KBM-7 (cell line): ENCODE measurements at regions not wholly inside any gene's neighbourhood (a gene's known extent, or its start where the extent isn't known, plus 50 kb on each side); places are given as distances from the start of the nearest gene placed in this dataset.

Source experiments
- DNase-seq: peaks from one replicate; pipeline ENCODE4 v3.0.0-alpha.2; 2015
- in situ Hi-C: fragments of 300-500 bp; cut with MboI; formaldehyde crosslinking; loops from 2 replicates; pipeline ENCODE4 v1.14.3; 2020; ENCODE audit warnings: low sequenced_read_pairs, low pct_unique_long_range_greater_than_20kb, mixed read lengths

DNA sequence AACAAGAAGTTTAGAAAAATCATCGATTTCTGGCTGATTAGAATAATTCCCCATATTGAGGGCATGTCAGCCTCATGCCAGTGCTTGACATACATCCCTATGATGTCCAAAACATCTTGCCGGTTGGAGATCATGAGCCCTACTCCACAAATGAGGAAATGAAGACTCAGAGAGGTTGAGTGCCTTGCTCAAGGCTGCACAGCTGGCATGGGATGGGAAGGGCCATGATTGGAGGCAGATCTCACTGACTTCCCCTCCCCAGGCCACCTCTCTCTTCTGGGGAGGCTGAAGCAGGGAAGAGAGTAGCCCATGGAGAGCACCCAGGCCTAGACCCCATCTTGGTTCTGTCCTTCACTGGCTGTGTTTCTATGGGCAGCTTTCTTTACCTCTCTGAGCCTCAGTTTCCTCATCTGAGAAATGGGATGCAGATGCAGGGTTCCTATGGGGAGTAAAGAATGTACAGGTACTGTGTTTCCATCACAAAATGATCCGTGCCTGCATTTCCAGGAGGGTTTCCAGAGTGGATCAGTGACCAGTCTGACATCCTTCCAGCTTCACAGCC, 145.7 kb downstream of the SYF2 start:
- in situ Hi-C loops = no loop called here
- no peak for DNase-seq

DNA sequence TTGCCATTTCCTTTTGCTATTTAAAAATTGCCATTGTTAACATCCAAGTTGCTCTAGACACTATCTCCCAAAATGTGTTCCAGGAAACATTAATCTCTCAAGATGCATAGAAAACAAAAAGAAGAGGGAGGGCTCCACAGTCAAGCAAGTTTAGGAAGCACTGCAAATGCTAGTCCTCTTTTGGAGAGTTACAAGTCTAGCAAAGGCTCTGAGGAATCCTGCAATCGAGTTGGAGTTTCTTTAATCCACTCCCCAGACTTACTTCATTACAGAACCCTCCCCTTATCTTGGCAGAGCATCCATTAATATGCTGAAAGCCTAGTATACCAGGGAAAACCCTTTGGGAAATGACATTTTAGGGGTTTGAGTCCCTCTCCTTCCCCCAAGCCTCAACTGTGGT, 147.9 kb downstream of the SYF2 start:
- no peak for DNase-seq
- in situ Hi-C loops = no loop called here

DNA sequence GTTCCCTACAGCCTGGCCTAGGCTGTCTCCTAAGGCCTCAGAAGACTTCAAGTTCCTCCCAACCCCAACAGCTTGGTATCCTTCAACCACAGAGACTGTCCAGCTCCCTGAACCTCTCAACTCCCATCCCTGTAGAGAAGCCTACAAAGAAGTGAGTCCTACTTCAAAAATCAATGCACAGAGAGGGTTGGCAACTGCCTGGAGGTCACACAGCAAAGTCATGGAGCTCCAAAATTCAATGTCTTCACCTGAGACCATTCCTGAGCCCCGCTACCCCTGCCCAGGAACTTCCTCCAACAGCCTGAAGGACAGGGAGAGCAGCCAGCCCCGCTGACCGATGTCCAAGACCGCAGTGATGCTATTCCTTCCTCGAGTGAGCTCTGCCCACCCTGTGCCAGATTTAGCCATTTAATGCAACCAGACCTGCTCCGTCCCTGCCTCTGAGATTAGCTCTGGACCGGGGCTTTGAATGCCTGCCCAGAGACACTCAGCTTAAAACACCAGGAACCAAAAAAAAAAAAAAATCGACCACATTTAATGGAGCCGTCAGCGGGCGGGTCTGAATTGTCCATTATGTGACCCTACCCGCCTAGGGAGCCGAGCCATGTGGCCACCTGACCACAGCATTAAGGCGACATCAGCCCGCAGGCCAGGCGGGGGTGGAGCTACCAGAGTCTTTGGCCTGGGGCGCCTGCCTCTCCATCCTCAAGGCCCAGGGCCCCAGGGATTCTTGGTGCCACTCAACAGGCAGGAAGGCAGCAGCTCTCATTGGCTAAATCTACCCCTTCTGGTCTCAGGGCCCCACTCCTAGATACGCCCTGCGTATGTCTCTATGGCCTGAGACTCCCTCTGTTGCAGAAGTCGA, 148.6 kb downstream of the SYF2 start:
- in situ Hi-C loops = no loop called here
- DNase-seq = no peak

DNA sequence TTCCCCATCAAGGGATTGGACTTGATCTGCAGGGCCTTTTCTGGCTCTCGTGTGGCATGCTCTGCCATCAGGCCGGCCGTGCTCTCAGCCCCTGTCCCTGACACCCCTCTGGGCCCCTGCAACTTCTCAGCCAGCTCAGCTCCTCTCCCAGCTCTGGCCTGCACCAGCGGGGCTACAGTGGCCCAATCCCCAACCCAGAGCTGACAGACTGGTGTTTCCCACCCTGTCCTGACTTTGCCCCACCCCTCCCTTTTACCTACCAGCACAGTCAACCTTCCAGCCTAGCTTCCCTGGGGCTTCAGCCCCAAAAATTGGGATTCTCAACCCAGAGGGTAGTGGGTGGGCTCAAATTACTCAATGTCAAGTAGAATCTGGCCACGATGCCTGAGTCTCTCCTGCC, 149.3 kb downstream of the SYF2 start:
- DNase-seq = no peak
- in situ Hi-C loops = no loop called here

DNA sequence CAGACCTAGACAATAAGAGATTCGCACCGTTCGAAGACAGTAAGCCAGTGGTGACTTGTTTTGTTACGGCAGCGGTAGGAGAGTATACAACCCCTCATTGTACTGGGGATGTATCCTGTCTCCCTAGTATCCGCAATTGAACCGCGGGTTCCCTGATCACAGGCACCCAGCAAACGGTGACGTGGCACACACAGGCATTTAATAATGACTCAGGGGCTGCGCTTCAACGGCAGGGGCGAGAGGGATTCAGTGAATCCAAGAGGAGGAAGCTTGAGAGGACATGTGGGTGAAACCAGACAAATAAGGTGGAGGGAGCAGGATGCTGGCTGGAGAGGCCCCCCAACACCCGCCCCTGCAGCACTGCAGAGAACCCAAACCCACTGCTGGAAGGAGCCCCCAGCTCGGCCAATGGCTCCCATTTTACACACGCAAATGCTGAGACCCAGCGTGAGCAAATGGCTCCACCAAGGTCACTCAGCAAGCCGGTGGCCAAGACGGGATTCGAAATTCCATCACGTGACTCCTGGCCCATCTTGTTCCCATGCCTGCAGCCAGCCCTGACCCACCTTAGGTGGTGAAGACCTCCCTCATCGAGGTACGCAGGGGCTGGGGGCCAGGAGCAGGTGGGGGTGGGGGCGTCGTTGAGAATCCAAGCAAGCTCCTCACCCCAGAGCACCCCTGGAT, 149.9 kb downstream of the SYF2 start:
- in situ Hi-C loops = no loop called here
- DNase-seq = no peak

DNA sequence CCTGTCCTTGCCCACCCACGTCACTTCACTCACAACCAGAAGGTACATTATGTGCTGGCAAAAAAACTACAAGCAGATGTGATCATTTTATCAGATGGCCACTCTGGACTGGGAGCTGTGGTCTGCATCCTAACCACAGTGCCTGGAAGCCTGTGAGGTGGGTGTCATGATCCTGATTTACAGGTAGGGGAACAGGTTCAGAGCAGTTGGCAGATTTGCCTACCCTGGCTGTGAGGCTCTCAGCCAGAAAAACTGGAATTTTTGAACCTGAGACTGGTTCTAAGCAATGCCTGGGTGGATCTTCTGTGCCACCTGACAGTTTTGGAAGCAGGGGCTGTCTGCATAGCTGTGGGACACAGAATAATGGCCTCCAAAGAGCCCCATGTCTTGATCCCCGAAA, 150.8 kb downstream of the SYF2 start:
- DNase-seq = no peak
- in situ Hi-C loops = no loop called here

DNA sequence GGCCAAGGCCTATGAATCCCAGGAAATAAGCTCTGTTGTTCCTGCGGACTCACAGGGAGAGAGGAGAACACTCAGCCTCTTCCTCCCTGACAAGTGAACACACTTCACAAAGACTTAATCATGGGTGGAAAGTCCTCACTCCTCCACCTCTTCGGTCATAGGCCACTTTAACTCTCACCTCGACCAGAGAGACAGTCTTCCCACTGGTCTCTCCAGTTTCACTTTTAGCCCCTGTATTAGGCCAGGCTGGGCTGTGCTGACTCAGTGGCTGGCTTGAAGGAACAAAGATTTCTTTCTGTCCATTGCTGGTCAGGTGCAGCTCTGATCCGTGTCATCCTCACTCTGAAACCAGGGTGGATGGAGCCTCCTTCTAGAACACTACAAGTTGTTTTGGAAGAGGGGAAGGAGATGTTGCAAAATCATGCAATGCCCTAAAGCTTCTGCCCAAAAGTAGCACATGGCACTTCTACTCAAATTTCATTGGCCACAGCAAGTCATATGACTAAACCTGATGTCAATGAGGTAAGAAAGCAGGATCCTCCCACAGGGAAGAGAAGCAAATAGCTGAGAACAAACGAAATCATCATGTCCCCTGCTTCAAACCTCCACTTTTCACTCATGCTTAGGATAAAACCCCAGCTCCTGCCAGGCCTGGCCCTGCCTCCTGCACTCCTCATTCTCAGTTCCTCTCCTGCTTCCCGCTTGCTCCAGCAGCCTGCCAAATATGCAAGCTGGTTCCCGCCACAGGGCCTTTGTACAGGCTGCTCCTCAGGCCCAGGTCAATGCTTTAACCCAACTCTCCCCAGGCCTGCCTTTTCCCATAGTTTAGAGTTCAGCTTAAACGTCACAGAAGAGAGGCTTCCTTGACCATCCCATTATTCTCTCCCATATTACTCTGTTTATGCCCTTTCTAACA, 150.5 kb upstream of the RUNX3 start:
- in situ Hi-C loops = no loop called here
- DNase-seq = peak; percentile 31

DNA sequence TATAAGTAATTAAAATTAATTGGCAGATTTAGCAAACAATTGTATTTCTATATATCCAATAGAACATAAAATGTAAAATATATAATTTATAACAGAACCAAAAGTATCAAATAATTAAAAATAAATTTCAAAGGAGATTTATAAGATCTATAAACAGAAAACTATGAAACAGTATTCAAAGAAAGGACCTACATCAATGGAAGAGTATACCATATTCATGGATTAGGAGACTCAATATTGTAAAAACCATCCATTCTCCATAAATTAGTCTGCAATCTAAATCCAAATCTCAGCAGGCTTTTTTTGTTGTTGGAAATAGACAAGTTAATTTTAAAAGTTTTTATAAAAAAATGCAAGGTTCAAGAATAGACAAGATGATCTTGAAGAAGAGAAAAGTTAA, 149.0 kb upstream of the RUNX3 start:
- DNase-seq = no peak
- in situ Hi-C loops = no loop called here

DNA sequence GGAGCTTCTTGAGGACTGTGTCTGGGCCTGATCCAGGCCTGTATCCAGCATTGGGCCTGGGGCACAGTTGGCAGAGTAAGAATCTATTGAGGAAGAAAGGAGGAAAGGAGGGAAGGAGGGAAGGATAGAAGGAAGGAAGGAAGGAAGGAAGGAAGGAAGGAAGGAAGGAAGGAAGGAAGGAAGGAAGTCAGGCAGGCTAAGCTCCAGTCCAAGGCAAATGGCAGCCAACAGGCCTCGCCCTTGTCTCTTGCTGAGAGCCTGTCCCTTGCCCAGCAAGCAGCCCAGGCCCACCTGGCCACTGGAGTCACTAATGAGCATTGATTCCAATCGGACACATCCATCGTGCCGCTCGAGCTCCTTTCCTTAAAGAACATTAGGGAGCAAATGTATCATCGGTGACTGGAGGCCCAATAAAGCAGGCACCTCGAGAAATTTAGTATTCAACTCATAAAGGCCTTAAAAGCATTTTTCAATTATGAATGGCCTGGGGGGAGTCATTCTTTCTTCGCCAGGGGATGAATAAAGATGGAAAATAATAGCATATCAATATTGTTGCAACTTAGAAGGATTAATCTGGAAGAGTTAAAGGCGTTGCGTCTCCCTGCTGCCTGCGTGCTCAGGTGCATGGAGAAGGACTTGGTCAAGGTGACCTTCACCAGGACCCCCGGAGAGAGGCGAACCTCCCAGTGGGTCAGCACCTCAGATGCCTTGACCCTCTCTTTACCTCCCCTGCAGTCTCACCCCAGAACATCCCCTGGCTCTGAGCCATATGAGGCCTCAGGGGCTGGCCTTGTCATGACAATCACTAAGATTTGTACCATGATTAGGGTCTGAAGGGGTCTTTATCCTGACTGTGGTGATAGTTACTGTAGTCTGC, 144.5 kb upstream of the RUNX3 start:
- in situ Hi-C loops = no loop called here
- DNase-seq = no peak

DNA sequence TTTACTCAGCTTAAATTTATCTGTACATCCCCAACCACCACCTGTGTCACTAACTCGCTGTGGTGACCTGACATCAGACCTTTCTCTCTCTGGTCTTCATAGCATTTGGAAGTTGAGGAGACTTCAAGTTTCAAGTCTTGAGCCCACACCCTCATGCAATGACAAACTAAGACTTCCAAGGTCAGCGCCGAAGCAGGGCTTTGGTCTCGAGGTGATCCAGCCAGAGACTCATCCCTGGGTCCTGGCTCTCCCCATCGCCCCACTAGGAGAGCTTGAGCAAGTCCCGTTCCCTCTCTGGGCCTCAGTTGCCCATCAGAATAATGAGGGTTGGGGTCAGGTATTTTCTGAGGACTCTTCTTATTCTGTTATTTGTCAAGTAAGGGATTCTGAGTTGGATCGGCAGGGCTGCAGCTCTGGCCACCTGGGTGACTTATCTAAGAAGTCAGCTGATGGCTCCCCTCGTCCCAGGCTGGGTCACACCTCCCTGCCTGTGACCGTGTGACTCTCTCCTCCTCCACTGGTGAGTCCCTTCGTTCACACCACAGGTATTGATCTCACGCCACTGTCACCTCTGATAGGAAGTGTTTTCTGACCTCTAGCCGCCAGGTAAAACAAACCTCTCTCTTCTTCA, 143.7 kb upstream of the RUNX3 start:
- in situ Hi-C loops = no loop called here
- DNase-seq = no peak

DNA sequence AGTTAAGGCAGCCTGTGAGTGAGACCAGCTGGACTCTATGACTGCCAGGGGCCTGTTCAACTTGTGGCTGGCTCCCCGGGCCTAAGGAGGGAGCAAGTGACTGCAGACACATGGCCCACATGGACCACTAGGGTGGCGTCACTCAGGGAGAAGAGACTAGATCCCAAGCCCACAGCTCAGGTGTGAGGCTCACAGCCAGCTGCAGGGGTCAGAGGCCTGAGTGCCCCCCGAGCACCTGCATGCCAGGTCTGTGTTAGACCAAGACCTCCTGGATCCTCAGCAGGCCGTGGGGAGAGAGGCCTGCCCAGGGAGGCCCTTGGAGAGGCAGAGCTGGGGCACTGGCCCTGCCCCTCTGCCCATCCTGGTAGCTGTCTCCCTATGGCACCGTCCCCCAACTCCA, 142.4 kb upstream of the RUNX3 start:
- in situ Hi-C loops = no loop called here

DNA sequence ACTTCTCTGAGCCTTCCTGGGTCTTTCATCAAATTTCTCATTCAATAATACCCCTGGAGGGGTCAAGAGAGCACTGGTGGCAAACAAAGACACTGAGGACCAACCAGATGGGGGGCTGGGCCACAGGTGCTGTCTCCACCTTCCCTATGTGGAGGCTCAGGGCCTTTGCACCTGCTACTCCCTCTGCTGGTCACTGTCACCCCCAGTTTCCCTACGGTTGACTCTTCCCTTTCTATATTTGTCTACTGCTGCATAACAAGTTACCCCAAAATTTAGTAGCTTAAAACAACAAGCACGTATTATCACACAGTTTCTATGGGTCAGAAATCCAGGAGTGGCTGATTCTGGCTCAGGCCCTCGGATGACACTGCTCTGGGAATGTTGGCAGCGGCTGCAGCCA, 138.8 kb upstream of the RUNX3 start:
- DNase-seq = no peak

More for the DNA sequence above, 142.4 kb upstream of the RUNX3 start:
- no peak for DNase-seq

DNA sequence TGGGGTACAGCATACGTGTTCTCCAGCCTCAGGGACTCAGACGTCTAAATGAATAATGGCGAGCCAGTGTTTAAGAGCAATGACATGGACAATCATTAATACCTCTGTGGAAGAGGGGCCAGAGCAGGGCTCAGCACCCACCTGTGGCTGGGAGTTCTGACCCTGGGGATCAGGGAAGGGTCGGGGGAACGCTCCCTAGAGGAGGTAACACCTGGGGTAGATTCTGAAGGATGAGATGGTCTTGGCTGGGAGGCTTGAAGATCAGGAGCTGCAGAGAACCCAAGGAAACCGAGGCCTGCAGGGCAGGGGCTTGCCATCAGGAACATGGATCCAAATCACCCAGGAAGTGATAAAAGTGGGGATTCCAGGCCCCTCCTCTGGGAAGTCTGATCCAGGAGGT, 138.2 kb upstream of the RUNX3 start:
- DNase-seq = no peak
- in situ Hi-C loops = no loop called here

More for the DNA sequence above, 138.8 kb upstream of the RUNX3 start:
- in situ Hi-C loops = no loop called here

DNA sequence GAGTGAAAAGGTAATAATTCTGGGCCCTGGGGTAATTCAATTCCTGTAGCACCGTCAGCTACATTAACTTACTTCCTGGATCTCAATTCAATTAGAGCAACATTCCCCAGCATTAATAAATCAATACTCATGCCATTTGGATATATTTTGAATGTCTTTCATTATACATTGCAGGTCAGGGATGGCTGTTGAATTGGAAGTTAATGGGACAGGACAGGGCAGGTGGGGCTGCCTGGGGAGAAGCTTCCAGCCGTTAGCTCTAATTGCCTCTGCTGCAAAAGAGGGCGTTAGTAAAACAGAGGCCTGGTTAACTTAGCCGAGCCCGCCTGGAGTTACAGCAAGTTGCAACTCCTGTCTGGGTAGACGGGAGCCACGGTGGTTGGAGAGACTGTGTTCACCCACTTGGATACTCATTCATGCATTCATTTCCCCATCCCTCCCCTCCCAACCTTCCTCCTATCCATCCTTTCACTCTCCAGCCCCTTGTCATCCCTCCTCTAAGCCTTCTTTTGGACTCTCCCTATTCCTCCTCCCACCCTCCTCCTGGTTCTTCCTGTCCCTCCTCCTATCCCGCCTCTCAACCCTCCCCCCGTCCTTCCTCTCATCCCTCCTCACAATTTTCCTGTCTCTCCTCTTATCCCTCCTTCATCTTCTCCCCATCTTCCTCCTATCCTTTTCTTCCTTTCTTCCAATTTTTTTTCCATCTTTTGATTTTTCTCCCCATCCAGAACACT, 137.6 kb upstream of the RUNX3 start:
- DNase-seq = no peak
- in situ Hi-C loops = no loop called here

DNA sequence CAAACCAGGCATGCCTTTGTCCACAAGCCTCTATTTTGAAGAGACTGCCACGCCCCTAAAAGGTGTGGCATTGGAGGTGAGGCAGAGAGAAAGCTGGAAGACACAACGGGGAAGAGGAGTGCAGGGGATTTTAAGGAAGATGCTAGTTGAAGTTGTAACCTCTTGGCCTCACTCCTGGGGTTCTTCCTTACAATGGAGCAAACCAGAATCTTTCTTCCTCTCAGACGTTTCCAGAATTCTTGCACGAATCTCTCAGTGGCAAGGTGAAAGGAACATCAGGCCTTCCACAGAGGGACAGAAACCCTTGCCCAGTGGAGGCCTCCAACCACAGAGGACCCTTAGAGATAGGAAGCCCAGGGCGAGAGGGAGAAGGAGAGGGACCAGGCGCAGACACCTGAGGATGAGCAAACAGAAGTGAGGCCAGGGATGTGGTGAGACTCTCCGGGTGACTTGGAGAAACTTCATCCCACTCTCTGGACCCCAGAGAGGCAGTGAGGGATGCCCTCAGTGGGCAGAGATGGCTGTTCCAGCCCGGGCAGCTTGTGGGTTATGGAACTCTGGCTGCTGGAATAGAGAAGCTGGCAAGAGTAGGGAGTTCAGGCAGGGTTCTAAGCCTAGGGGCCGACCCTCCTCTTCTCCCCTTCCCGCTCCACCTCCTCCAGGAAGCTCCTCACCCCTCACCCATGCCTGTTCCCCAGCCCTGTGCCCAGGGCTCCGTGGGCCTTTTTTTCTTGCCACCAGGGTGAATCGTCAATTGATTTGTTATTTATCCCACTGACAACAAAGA, 136.8 kb upstream of the RUNX3 start:
- in situ Hi-C loops = no loop called here
- DNase-seq = no peak

DNA sequence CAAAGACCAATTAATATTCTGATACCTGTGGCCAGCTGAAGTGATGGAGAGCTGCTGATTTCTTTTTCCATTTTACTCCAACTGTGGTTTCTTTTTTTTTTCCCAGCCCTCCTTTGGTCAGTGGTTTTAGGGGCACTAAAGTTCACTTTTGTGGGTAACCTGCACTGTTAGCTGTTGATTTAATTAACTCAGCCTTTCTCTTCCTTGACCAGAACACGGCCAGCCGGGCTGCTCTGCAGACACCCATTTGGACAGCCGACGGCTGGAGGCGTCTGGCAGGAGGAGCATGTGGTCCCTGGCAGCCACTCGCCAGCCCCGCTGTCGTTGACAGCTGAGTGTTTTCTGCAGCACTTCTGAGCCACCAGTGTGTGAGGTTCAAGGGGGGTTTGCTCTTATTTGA, 136.2 kb upstream of the RUNX3 start:
- no peak for DNase-seq
- in situ Hi-C loops = no loop called here

DNA sequence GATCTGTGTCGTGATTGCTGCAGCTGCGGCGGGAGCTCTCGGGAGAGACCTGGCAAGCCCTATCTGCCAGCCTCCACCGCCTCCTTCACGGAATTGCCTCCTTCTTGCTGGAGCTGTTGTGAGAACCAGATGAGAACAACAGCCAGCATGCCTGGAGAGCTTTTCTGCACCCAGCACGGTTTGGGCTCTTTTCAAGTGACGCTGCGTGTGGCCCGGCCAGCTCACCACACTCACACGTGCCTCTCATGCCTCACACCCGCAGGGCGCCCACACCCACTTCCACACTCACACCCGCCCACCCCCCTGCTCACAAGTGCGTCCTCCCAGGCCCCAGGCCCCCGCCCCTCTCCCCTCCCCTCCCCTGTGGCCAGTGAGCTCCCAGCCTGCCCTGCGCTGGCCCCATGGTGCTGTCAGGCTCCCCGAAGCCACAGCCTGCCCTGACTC, 135.7 kb upstream of the RUNX3 start:
- DNase-seq = no peak

More for the DNA sequence above, 135.7 kb upstream of the RUNX3 start:
- in situ Hi-C loops = no loop called here
